GM18861 (cell line): ENCODE measurements at regions not wholly inside any gene's neighbourhood (a gene's known extent, or its start where the extent isn't known, plus 50 kb on each side); places are given as distances from the start of the nearest gene placed in this dataset.
A peak's percentile ranks its signal among the peaks of the same experiment; 100 is the strongest.

Experiments
- ATAC-seq: cut with Tn5 transposase; IDR thresholded peaks from one replicate; pipeline ENCODE4 v1.9.1; 2021; ENCODE audit not compliant: unreplicated experiment

- ATAC-seq, result no peak
Measured at GRCh38 chr1:67582625-67583461, 102.2 kb upstream of the GADD45A start.

- no peak for ATAC-seq
Measured at GRCh38 chr1:67583462-67583950, 101.5 kb upstream of the GADD45A start.

- no peak for ATAC-seq
Measured at GRCh38 chr1:67584938-67585337, 100.1 kb upstream of the GADD45A start.

GRCh38 chr1:67586596-67586995 is 98.4 kb upstream of the GADD45A start:
- no peak for ATAC-seq

GRCh38 chr1:67588178-67588855 is 96.7 kb upstream of the GADD45A start:
- ATAC-seq, result no peak

GRCh38 chr1:67589519-67590233 is 95.3 kb upstream of the GADD45A start:
- ATAC-seq, result no peak

- ATAC-seq, result no peak
Measured at GRCh38 chr1:67590329-67590728, 94.7 kb upstream of the GADD45A start.

GRCh38 chr1:67594764-67595163 is 90.2 kb upstream of the GADD45A start:
- no peak for ATAC-seq

GRCh38 chr1:67596674-67597073 is 88.3 kb upstream of the GADD45A start:
- ATAC-seq, result no peak

- no peak for ATAC-seq
Measured at GRCh38 chr1:67597336-67597735, 87.7 kb upstream of the GADD45A start.

- no peak for ATAC-seq
Measured at GRCh38 chr1:67599085-67599484, 85.9 kb upstream of the GADD45A start.

GRCh38 chr1:67601539-67601938 is 83.5 kb upstream of the GADD45A start:
- no peak for ATAC-seq

GRCh38 chr1:67601955-67602354 is 83.0 kb upstream of the GADD45A start:
- ATAC-seq, result no peak

GRCh38 chr1:67604778-67605177 is 80.2 kb upstream of the GADD45A start:
- ATAC-seq, result no peak

GRCh38 chr1:67605209-67605780 is 79.7 kb upstream of the GADD45A start:
- ATAC-seq, result no peak

GRCh38 chr1:67607286-67607685 is 77.7 kb upstream of the GADD45A start:
- no peak for ATAC-seq

GRCh38 chr1:67607699-67608098 is 77.3 kb upstream of the GADD45A start:
- ATAC-seq, result no peak

GRCh38 chr1:67608661-67609576 is 76.1 kb upstream of the GADD45A start:
- peak; percentile 27 for ATAC-seq

- peak; percentile 56 for ATAC-seq
Measured at GRCh38 chr1:67609577-67610341, 75.2 kb upstream of the GADD45A start.
